ENCODE measurements at regions not wholly inside any gene's neighbourhood (a gene's known extent, or its start where the extent isn't known, plus 50 kb on each side); places are given as distances from the start of the nearest gene placed in this dataset.

DNA sequence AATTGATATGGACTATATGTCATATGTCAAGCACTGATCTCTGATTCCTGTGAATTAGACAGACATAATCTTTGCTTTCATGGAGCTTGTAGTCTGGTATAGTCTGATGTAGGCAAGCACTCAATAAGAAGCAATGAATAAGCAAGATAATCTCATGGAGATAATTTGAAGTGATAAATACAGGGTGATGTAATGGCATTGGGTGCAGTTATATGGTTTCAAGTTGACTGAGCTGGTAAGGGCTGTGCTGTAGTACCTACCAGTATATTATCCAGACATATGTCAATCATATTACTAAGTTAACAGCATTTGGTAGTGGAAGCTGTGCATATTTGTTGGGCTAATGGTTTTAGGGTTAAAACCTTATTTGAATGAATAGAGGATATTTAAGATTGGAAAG is 117.5 kb upstream of the PRPS1L1 start:
- no peak overlapping the region for H3K4me2 ChIP-seq
- H3K36me3 Mint-ChIP-seq (ENCODE audit: low read depth) = no peaks in the 10 kb centered on the region
- H3K27me3 ChIP-seq (ENCODE audit: insufficient read depth) = no peaks in the 10 kb centered on the region
- H3F3A ChIP-seq (replicated peaks; ENCODE audit: low read depth) = no peaks in the 10 kb centered on the region
- H2AFZ ChIP-seq = no peak overlapping the region
- H3K79me2 ChIP-seq (replicated peaks; ENCODE audit: insufficient read depth) = no peaks in the 10 kb centered on the region
- H3K4me3 ChIP-seq = no peak overlapping the region
- no peak overlapping the region for H3K4me3 Mint-ChIP-seq
- H3K9me2 ChIP-seq (ENCODE audit: insufficient read depth) = no peaks in the 10 kb centered on the region
- H3K4me1 Mint-ChIP-seq = peaks cover 8% of the 10 kb centered on the region; the same call in 2 of the 3 replicates
- no peak for TF ChIP-seq EZH2 (IDR thresholded peaks at IDR 0.05; ENCODE audit: low read depth, unreplicated experiment)
- TF ChIP-seq ZNF331 (CRISPR knock-in tag; IDR thresholded peaks at IDR 0.05; ENCODE audit: low read depth) = no peak
- TF ChIP-seq ZNF114 (CRISPR knock-in tag; IDR thresholded peaks at IDR 0.05) = no peak
- TF ChIP-seq POLR2AphosphoS5 (IDR thresholded peaks at IDR 0.05; ENCODE audit: low read depth) = no peak
- no peak for TF ChIP-seq CREB1 (CRISPR knock-in tag; IDR thresholded peaks at IDR 0.05; ENCODE audit: low read depth)
- no peak for TF ChIP-seq JUNB (IDR thresholded peaks at IDR 0.05; ENCODE audit: unreplicated experiment)
- TF ChIP-seq, protein P1, sequence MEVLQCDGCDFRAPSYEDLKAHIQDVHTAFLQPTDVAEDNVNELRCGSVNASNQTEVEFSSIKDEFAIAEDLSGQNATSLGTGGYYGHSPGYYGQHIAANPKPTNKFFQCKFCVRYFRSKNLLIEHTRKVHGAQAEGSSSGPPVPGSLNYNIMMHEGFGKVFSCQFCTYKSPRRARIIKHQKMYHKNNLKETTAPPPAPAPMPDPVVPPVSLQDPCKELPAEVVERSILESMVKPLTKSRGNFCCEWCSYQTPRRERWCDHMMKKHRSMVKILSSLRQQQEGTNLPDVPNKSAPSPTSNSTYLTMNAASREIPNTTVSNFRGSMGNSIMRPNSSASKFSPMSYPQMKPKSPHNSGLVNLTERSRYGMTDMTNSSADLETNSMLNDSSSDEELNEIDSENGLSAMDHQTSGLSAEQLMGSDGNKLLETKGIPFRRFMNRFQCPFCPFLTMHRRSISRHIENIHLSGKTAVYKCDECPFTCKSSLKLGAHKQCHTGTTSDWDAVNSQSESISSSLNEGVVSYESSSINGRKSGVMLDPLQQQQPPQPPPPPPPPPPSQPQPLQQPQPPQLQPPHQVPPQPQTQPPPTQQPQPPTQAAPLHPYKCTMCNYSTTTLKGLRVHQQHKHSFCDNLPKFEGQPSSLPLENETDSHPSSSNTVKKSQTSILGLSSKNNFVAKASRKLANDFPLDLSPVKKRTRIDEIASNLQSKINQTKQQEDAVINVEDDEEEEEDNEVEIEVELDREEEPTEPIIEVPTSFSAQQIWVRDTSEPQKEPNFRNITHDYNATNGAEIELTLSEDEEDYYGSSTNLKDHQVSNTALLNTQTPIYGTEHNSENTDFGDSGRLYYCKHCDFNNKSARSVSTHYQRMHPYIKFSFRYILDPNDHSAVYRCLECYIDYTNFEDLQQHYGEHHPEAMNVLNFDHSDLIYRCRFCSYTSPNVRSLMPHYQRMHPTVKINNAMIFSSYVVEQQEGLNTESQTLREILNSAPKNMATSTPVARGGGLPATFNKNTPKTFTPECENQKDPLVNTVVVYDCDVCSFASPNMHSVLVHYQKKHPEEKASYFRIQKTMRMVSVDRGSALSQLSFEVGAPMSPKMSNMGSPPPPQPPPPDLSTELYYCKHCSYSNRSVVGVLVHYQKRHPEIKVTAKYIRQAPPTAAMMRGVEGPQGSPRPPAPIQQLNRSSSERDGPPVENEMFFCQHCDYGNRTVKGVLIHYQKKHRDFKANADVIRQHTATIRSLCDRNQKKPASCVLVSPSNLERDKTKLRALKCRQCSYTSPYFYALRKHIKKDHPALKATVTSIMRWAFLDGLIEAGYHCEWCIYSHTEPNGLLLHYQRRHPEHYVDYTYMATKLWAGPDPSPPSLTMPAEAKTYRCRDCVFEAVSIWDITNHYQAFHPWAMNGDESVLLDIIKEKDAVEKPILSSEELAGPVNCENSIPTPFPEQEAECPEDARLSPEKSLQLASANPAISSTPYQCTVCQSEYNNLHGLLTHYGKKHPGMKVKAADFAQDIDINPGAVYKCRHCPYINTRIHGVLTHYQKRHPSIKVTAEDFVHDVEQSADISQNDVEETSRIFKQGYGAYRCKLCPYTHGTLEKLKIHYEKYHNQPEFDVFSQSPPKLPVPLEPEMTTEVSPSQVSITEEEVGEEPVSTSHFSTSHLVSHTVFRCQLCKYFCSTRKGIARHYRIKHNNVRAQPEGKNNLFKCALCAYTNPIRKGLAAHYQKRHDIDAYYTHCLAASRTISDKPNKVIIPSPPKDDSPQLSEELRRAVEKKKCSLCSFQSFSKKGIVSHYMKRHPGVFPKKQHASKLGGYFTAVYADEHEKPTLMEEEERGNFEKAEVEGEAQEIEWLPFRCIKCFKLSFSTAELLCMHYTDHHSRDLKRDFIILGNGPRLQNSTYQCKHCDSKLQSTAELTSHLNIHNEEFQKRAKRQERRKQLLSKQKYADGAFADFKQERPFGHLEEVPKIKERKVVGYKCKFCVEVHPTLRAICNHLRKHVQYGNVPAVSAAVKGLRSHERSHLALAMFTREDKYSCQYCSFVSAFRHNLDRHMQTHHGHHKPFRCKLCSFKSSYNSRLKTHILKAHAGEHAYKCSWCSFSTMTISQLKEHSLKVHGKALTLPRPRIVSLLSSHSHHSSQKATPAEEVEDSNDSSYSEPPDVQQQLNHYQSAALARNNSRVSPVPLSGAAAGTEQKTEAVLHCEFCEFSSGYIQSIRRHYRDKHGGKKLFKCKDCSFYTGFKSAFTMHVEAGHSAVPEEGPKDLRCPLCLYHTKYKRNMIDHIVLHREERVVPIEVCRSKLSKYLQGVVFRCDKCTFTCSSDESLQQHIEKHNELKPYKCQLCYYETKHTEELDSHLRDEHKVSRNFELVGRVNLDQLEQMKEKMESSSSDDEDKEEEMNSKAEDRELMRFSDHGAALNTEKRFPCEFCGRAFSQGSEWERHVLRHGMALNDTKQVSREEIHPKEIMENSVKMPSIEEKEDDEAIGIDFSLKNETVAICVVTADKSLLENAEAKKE (CRISPR knock-in tag; IDR thresholded peaks at IDR 0.05) = no peak
- TF ChIP-seq, protein P2, sequence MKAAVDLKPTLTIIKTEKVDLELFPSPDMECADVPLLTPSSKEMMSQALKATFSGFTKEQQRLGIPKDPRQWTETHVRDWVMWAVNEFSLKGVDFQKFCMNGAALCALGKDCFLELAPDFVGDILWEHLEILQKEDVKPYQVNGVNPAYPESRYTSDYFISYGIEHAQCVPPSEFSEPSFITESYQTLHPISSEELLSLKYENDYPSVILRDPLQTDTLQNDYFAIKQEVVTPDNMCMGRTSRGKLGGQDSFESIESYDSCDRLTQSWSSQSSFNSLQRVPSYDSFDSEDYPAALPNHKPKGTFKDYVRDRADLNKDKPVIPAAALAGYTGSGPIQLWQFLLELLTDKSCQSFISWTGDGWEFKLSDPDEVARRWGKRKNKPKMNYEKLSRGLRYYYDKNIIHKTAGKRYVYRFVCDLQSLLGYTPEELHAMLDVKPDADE (IDR thresholded peaks at IDR 0.05) = no peak
- TF ChIP-seq NANOG (IDR thresholded peaks at IDR 0.05; ENCODE audit: borderline replicate concordance) = no peak
- TF ChIP-seq EZH2phosphoT487 (IDR thresholded peaks at IDR 0.05; ENCODE audit: unreplicated experiment) = no peak
- TF ChIP-seq, protein P3, sequence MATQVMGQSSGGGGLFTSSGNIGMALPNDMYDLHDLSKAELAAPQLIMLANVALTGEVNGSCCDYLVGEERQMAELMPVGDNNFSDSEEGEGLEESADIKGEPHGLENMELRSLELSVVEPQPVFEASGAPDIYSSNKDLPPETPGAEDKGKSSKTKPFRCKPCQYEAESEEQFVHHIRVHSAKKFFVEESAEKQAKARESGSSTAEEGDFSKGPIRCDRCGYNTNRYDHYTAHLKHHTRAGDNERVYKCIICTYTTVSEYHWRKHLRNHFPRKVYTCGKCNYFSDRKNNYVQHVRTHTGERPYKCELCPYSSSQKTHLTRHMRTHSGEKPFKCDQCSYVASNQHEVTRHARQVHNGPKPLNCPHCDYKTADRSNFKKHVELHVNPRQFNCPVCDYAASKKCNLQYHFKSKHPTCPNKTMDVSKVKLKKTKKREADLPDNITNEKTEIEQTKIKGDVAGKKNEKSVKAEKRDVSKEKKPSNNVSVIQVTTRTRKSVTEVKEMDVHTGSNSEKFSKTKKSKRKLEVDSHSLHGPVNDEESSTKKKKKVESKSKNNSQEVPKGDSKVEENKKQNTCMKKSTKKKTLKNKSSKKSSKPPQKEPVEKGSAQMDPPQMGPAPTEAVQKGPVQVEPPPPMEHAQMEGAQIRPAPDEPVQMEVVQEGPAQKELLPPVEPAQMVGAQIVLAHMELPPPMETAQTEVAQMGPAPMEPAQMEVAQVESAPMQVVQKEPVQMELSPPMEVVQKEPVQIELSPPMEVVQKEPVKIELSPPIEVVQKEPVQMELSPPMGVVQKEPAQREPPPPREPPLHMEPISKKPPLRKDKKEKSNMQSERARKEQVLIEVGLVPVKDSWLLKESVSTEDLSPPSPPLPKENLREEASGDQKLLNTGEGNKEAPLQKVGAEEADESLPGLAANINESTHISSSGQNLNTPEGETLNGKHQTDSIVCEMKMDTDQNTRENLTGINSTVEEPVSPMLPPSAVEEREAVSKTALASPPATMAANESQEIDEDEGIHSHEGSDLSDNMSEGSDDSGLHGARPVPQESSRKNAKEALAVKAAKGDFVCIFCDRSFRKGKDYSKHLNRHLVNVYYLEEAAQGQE (IDR thresholded peaks at IDR 0.05; ENCODE audit: unreplicated experiment) = no peak
- TF ChIP-seq, protein P4, sequence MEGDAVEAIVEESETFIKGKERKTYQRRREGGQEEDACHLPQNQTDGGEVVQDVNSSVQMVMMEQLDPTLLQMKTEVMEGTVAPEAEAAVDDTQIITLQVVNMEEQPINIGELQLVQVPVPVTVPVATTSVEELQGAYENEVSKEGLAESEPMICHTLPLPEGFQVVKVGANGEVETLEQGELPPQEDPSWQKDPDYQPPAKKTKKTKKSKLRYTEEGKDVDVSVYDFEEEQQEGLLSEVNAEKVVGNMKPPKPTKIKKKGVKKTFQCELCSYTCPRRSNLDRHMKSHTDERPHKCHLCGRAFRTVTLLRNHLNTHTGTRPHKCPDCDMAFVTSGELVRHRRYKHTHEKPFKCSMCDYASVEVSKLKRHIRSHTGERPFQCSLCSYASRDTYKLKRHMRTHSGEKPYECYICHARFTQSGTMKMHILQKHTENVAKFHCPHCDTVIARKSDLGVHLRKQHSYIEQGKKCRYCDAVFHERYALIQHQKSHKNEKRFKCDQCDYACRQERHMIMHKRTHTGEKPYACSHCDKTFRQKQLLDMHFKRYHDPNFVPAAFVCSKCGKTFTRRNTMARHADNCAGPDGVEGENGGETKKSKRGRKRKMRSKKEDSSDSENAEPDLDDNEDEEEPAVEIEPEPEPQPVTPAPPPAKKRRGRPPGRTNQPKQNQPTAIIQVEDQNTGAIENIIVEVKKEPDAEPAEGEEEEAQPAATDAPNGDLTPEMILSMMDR (conservative IDR thresholded peaks at IDR 0.05; ENCODE audit: low read depth in 2 of 2) = no peak
- TF ChIP-seq STAT1 (IDR thresholded peaks at IDR 0.05; ENCODE audit: unreplicated experiment) = no peak
- H3K27ac Mint-ChIP-seq = no peak overlapping the region
- DNase-seq (ENCODE audit: low spot score) (no peak), ATAC-seq (no peak)
- H3K4me1 ChIP-seq (ENCODE audit: insufficient read depth) = peaks cover 8% of the 10 kb centered on the region; the same call in 1 of the 2 replicates
- no peaks in the 10 kb centered on the region for H3K9me3 Mint-ChIP-seq
- H3K27ac ChIP-seq (ENCODE audit: low read depth) = no peak overlapping the region
- H4K20me1 ChIP-seq (replicated peaks; ENCODE audit: insufficient read depth) = no peaks in the 10 kb centered on the region
- no peaks in the 10 kb centered on the region for H3K36me3 ChIP-seq (ENCODE audit: insufficient read depth)
- no peaks in the 10 kb centered on the region for H3K27me3 Mint-ChIP-seq (ENCODE audit: insufficient read depth, low read depth, poor library complexity)

Data from GM23338 (cell line).